ENCODE measurements at regions not wholly inside any gene's neighbourhood (a gene's known extent, or its start where the extent isn't known, plus 50 kb on each side); places are given as distances from the start of the nearest gene placed in this dataset.
A peak's percentile ranks its signal among the peaks of the same experiment; 100 is the strongest.

- Histone ChIP-seq H3K4me1 (ENCODE audit: control insufficient read depth, extremely low read depth, insufficient read depth, low read length) (no peaks in the 10 kb centered on the region), H3K9me3 (ENCODE audit: control insufficient read depth, insufficient read depth, low read depth, low read length) (no peaks in the 10 kb centered on the region), H3K9ac (ENCODE audit: insufficient read depth, low read length) (no peak overlapping the region), H3K4me3 (replicated peaks in 1 of 4; ENCODE audit: control extremely low read depth in 1 of 4, insufficient read depth in 1 of 4, low read depth in 3 of 4, low read length in 4 of 4) (peak overlapping the region in 3 of 4 experiments; percentile 8 to 33 (median 25)), H3K4me2 (ENCODE audit: extremely low read depth, insufficient read depth, low read length) (peak overlapping the region; percentile 71), H3K27me3 (ENCODE audit: control insufficient read depth, insufficient read depth, low read length) (no peaks in the 10 kb centered on the region), H2AFZ (ENCODE audit: low read length) (peak overlapping the region; percentile 53), H4K20me1 (ENCODE audit: control insufficient read depth, extremely low read depth, insufficient read depth, low read length) (no peaks in the 10 kb centered on the region), H3K27ac (ENCODE audit: insufficient read depth, low read length) (no peak overlapping the region), H3K36me3 (ENCODE audit: control insufficient read depth, insufficient read depth, low read length) (no peaks in the 10 kb centered on the region), H3K79me2 (ENCODE audit: control insufficient read depth, insufficient read depth, low read length) (no peaks in the 10 kb centered on the region)
- no peak for TF ChIP-seq EZH2 (IDR thresholded peaks at IDR 0.05; ENCODE audit: low read length, missing control alignments)
- no peak for TF ChIP-seq CTCF (conservative IDR thresholded peaks at IDR 0.05 in 1 of 2, IDR thresholded peaks at IDR 0.05 in 1 of 2; ENCODE audit: low read depth in 1 of 2, low read length in 2 of 2)
- DNase-seq (ENCODE audit: low read depth in 2 of 2), result no peak
Measured at GRCh38 chr13:110824702-110825300, 90.1 kb downstream of the ANKRD10 start.

GRCh38 chr13:110825516-110825915 is 89.4 kb downstream of the ANKRD10 start:
- no peak overlapping the region for H2AFZ ChIP-seq (ENCODE audit: low read length)
- no peaks in the 10 kb centered on the region for H3K79me2 ChIP-seq (ENCODE audit: control insufficient read depth, insufficient read depth, low read length)

GRCh38 chr13:110826101-110826500 is 88.8 kb downstream of the ANKRD10 start:
- Histone ChIP-seq H2AFZ (ENCODE audit: low read length) (no peak overlapping the region), H3K36me3 (ENCODE audit: control insufficient read depth, insufficient read depth, low read length) (no peaks in the 10 kb centered on the region), H3K27me3 (ENCODE audit: control insufficient read depth, insufficient read depth, low read length) (no peaks in the 10 kb centered on the region), H3K4me3 (replicated peaks in 1 of 4; ENCODE audit: control extremely low read depth in 1 of 4, insufficient read depth in 1 of 4, low read depth in 3 of 4, low read length in 4 of 4) (no peak overlapping the region), H3K4me1 (ENCODE audit: control insufficient read depth, extremely low read depth, insufficient read depth, low read length) (no peaks in the 10 kb centered on the region), H3K27ac (ENCODE audit: insufficient read depth, low read length) (no peak overlapping the region), H3K9ac (ENCODE audit: insufficient read depth, low read length) (no peak overlapping the region), H3K79me2 (ENCODE audit: control insufficient read depth, insufficient read depth, low read length) (no peaks in the 10 kb centered on the region), H3K4me2 (ENCODE audit: extremely low read depth, insufficient read depth, low read length) (no peak overlapping the region), H4K20me1 (ENCODE audit: control insufficient read depth, extremely low read depth, insufficient read depth, low read length) (no peaks in the 10 kb centered on the region), H3K9me3 (ENCODE audit: control insufficient read depth, insufficient read depth, low read depth, low read length) (no peaks in the 10 kb centered on the region)
- TF ChIP-seq CTCF (conservative IDR thresholded peaks at IDR 0.05 in 1 of 2, IDR thresholded peaks at IDR 0.05 in 1 of 2; ENCODE audit: low read depth in 1 of 2, low read length in 2 of 2) (no peak), EZH2 (IDR thresholded peaks at IDR 0.05; ENCODE audit: low read length, missing control alignments) (no peak)
- DNase-seq (ENCODE audit: low read depth in 2 of 2), result no peak

More at GRCh38 chr13:110825516-110825915, 89.4 kb downstream of the ANKRD10 start:
- H4K20me1 ChIP-seq (ENCODE audit: control insufficient read depth, extremely low read depth, insufficient read depth, low read length), result no peaks in the 10 kb centered on the region
- H3K9ac ChIP-seq (ENCODE audit: insufficient read depth, low read length), result no peak overlapping the region
- H3K4me3 ChIP-seq (replicated peaks in 1 of 4; ENCODE audit: control extremely low read depth in 1 of 4, insufficient read depth in 1 of 4, low read depth in 3 of 4, low read length in 4 of 4), result no peak overlapping the region
- TF ChIP-seq EZH2 (IDR thresholded peaks at IDR 0.05; ENCODE audit: low read length, missing control alignments), result no peak
- no peaks in the 10 kb centered on the region for H3K4me1 ChIP-seq (ENCODE audit: control insufficient read depth, extremely low read depth, insufficient read depth, low read length)
- H3K36me3 ChIP-seq (ENCODE audit: control insufficient read depth, insufficient read depth, low read length), result no peaks in the 10 kb centered on the region
- DNase-seq (ENCODE audit: low read depth in 2 of 2), result no peak
- H3K27me3 ChIP-seq (ENCODE audit: control insufficient read depth, insufficient read depth, low read length), result no peaks in the 10 kb centered on the region
- no peak overlapping the region for H3K27ac ChIP-seq (ENCODE audit: insufficient read depth, low read length)
- no peaks in the 10 kb centered on the region for H3K9me3 ChIP-seq (ENCODE audit: control insufficient read depth, insufficient read depth, low read depth, low read length)
- H3K4me2 ChIP-seq (ENCODE audit: extremely low read depth, insufficient read depth, low read length), result peak overlapping the region; percentile 71

Data from fibroblast of lung (primary cell).